HEK293 (cell line): ENCODE measurements at regions not wholly inside any gene's neighbourhood (a gene's known extent, or its start where the extent isn't known, plus 50 kb on each side); places are given as distances from the start of the nearest gene placed in this dataset.
A peak's percentile ranks its signal among the peaks of the same experiment; 100 is the strongest.

Experiments
- CTCF ChIA-PET: fragments of 350-600 bp; formaldehyde crosslinking; extraction: SDS; loops from one replicate; lab custom pipeline; 2021; ENCODE audit warnings: antibody characterized with exemption; lab: Yijun Ruan, JAX
- POLR2A ChIA-PET: fragments of 300-600 bp; formaldehyde crosslinking; extraction: SDS; loops from one replicate; lab custom pipeline; 2020; ENCODE audit warnings: antibody characterized with exemption, inconsistent platforms; lab: Yijun Ruan, JAX
- H3K27ac ChIP-seq: fragments of 200-500 bp; sonication (Bioruptor generic); 2 replicates; pipeline ENCODE4 v1.5.1; 2014; ENCODE audit warnings: low read depth, low read length, control low read depth, inconsistent platforms; ENCODE audit errors: extremely low read depth
- H3K36me3 ChIP-seq, 2 experiments: fragments of 200-500 bp in 1 of 2; sonication (Bioruptor generic) in 1 of 2; 1 replicate in 1 of 2; 2 replicates in 1 of 2; pipeline ENCODE4 v1.5.1; 2014 to 2017; ENCODE audit warnings: inconsistent platforms in 2 of 2, low read length in 2 of 2; ENCODE audit not compliant: control insufficient read depth in 2 of 2, insufficient read depth in 1 of 2
- H3K4me1 ChIP-seq: fragments of 200-500 bp; sonication (Bioruptor generic); 2 replicates; pipeline ENCODE4 v1.5.1; 2014; ENCODE audit warnings: mild to moderate bottlenecking, low read length, inconsistent platforms; ENCODE audit not compliant: control insufficient read depth, insufficient read depth
- H3K4me3 ChIP-seq: 2 replicates; pipeline ENCODE4 v1.5.1; 2011; ENCODE audit warnings: low read depth, mild to moderate bottlenecking, control low read depth, low read length, moderate library complexity
- H3K9me3 ChIP-seq: fragments of 200-500 bp; sonication (Bioruptor generic); 2 replicates; pipeline ENCODE4 v1.5.1; 2014; ENCODE audit warnings: low read depth, low read length, inconsistent platforms; ENCODE audit not compliant: control insufficient read depth, insufficient read depth
- HIC1 ChIP-seq: fragments of 450-650 bp; formaldehyde crosslinking; IDR thresholded peaks from 2 replicates; pipeline ENCODE4 v1.5.1; 2016; ENCODE audit warnings: missing biosample characterization, missing genetic modification characterization
- SCRT2 ChIP-seq: fragments of 450-650 bp; formaldehyde crosslinking; IDR thresholded peaks from 2 replicates; pipeline ENCODE4 v1.5.1; 2016; ENCODE audit warnings: missing biosample characterization, missing genetic modification characterization
- ZIC2 ChIP-seq: fragments of 450-650 bp; formaldehyde crosslinking; IDR thresholded peaks from 2 replicates; pipeline ENCODE4 v1.5.1; 2016; ENCODE audit warnings: missing biosample characterization, missing genetic modification characterization
- ZNF221 ChIP-seq: fragments of 450-650 bp; formaldehyde crosslinking; IDR thresholded peaks from 2 replicates; pipeline ENCODE4 v1.5.1; 2017; ENCODE audit warnings: missing biosample characterization, missing genetic modification characterization, borderline replicate concordance
- ZNF239 ChIP-seq: fragments of 450-650 bp; formaldehyde crosslinking; IDR thresholded peaks from 2 replicates; pipeline ENCODE4 v1.5.1; 2016; ENCODE audit warnings: missing biosample characterization, missing genetic modification characterization
- ZNF266 ChIP-seq: fragments of 450-650 bp; formaldehyde crosslinking; IDR thresholded peaks from 2 replicates; pipeline ENCODE4 v1.5.1; 2016; ENCODE audit warnings: missing biosample characterization, missing genetic modification characterization, low read depth
- ZNF354C ChIP-seq: fragments of 450-650 bp; formaldehyde crosslinking; IDR thresholded peaks from 2 replicates; pipeline ENCODE4 v1.5.1; 2016; ENCODE audit warnings: missing biosample characterization, missing genetic modification characterization, low read depth, borderline replicate concordance
- ZNF362 ChIP-seq: fragments of 450-650 bp; formaldehyde crosslinking; IDR thresholded peaks from 2 replicates; pipeline ENCODE4 v1.5.1; 2016; ENCODE audit warnings: missing biosample characterization, missing genetic modification characterization
- ZNF404 ChIP-seq: fragments of 450-650 bp; formaldehyde crosslinking; IDR thresholded peaks from 2 replicates; pipeline ENCODE4 v1.5.1; 2017; ENCODE audit warnings: missing biosample characterization, missing genetic modification characterization
- ZNF416 ChIP-seq: fragments of 450-650 bp; formaldehyde crosslinking; IDR thresholded peaks from 2 replicates; pipeline ENCODE4 v1.5.1; 2016; ENCODE audit warnings: missing biosample characterization, missing genetic modification characterization
- ZNF530 ChIP-seq: fragments of 450-650 bp; formaldehyde crosslinking; IDR thresholded peaks from 2 replicates; pipeline ENCODE4 v1.5.1; 2016; ENCODE audit warnings: low read depth, missing biosample characterization, missing genetic modification characterization
- ZNF558 ChIP-seq: fragments of 450-650 bp; formaldehyde crosslinking; IDR thresholded peaks from 2 replicates; pipeline ENCODE4 v1.5.1; 2016; ENCODE audit warnings: missing biosample characterization, missing genetic modification characterization
- ZNF610 ChIP-seq: fragments of 450-650 bp; formaldehyde crosslinking; IDR thresholded peaks from 2 replicates; pipeline ENCODE4 v1.5.1; 2016; ENCODE audit warnings: missing biosample characterization, missing genetic modification characterization, borderline replicate concordance
- ZNF623 ChIP-seq: fragments of 450-650 bp; formaldehyde crosslinking; IDR thresholded peaks from 2 replicates; pipeline ENCODE4 v1.5.1; 2016; ENCODE audit warnings: missing biosample characterization, missing genetic modification characterization
- ZNF629 ChIP-seq: fragments of 450-650 bp; formaldehyde crosslinking; IDR thresholded peaks from 2 replicates; pipeline ENCODE4 v1.5.1; 2017; ENCODE audit warnings: missing biosample characterization, missing genetic modification characterization
- ZNF768 ChIP-seq: fragments of 450-650 bp; formaldehyde crosslinking; IDR thresholded peaks from 2 replicates; pipeline ENCODE4 v1.5.1; 2018; ENCODE audit warnings: missing biosample characterization, mild to moderate bottlenecking, missing genetic modification characterization
- TF ChIP-seq, protein P1 (sequence below): fragments of 450-650 bp; formaldehyde crosslinking; IDR thresholded peaks from 2 replicates; pipeline ENCODE4 v1.5.1; 2017; ENCODE audit warnings: missing biosample characterization, mild to moderate bottlenecking, missing genetic modification characterization, moderate library complexity
- TF ChIP-seq, protein P2 (sequence below): fragments of 450-650 bp; formaldehyde crosslinking; IDR thresholded peaks from 2 replicates; pipeline ENCODE4 v1.5.1; 2016; ENCODE audit warnings: missing biosample characterization, missing genetic modification characterization
- TF ChIP-seq, protein P3 (sequence below): fragments of 450-650 bp; formaldehyde crosslinking; optimal IDR thresholded peaks from 2 replicates; pipeline ENCODE3; 2016; ENCODE audit warnings: missing biosample characterization, mild to moderate bottlenecking, missing genetic modification characterization

DNA sequence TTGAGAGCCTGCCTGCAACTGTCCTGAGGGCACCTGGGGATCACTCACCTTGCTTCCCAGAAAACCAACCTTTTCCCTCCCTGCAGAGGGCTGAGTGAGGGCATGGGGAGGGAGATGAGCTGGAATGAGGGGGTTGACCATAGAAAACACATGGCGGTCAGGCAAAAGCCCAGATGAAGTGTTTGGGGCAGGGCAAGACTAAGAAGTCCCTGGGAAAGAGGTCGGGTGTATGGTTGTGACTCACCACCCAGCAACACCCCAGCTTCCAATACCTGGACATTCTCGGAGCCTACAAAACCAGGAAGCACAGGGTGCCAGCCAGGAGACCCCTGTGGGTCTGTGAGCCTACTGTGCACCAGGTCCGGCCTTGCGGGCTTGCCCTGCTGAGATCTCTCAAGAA is 95.3 kb upstream of the ATP2B2 start:
- Histone ChIP-seq H3K4me1 (no peaks in the 10 kb centered on the region), H3K9me3 (no peaks in the 10 kb centered on the region), H3K4me3 (no peak overlapping the region), H3K36me3 (no peaks in the 10 kb centered on the region), H3K27ac (no peak overlapping the region)
- POLR2A ChIA-PET = no interaction called here
- CTCF ChIA-PET = no interaction called here
- no peak for TF ChIP-seq ZNF266 (tag by site-specific recombination)
- no peak for TF ChIP-seq ZNF558 (tag by site-specific recombination)
- TF ChIP-seq ZNF221 (tag by site-specific recombination) = no peak
- TF ChIP-seq ZNF416 (tag by site-specific recombination) = no peak
- TF ChIP-seq, protein P1, sequence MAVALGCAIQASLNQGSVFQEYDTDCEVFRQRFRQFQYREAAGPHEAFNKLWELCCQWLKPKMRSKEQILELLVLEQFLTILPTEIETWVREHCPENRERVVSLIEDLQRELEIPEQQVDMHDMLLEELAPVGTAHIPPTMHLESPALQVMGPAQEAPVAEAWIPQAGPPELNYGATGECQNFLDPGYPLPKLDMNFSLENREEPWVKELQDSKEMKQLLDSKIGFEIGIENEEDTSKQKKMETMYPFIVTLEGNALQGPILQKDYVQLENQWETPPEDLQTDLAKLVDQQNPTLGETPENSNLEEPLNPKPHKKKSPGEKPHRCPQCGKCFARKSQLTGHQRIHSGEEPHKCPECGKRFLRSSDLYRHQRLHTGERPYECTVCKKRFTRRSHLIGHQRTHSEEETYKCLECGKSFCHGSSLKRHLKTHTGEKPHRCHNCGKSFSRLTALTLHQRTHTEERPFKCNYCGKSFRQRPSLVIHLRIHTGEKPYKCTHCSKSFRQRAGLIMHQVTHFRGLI (tag by site-specific recombination) = no peak
- no peak for TF ChIP-seq ZNF623 (tag by site-specific recombination)
- no peak for TF ChIP-seq ZNF530
- TF ChIP-seq ZNF610 (tag by site-specific recombination) = no peak
- TF ChIP-seq ZNF239 (tag by site-specific recombination) = no peak
- TF ChIP-seq ZNF404 (tag by site-specific recombination) = no peak
- no peak for TF ChIP-seq ZNF768 (tag by site-specific recombination)
- no peak for TF ChIP-seq ZNF354C (tag by site-specific recombination)
- TF ChIP-seq HIC1 (tag by site-specific recombination) = no peak
- TF ChIP-seq, protein P2, sequence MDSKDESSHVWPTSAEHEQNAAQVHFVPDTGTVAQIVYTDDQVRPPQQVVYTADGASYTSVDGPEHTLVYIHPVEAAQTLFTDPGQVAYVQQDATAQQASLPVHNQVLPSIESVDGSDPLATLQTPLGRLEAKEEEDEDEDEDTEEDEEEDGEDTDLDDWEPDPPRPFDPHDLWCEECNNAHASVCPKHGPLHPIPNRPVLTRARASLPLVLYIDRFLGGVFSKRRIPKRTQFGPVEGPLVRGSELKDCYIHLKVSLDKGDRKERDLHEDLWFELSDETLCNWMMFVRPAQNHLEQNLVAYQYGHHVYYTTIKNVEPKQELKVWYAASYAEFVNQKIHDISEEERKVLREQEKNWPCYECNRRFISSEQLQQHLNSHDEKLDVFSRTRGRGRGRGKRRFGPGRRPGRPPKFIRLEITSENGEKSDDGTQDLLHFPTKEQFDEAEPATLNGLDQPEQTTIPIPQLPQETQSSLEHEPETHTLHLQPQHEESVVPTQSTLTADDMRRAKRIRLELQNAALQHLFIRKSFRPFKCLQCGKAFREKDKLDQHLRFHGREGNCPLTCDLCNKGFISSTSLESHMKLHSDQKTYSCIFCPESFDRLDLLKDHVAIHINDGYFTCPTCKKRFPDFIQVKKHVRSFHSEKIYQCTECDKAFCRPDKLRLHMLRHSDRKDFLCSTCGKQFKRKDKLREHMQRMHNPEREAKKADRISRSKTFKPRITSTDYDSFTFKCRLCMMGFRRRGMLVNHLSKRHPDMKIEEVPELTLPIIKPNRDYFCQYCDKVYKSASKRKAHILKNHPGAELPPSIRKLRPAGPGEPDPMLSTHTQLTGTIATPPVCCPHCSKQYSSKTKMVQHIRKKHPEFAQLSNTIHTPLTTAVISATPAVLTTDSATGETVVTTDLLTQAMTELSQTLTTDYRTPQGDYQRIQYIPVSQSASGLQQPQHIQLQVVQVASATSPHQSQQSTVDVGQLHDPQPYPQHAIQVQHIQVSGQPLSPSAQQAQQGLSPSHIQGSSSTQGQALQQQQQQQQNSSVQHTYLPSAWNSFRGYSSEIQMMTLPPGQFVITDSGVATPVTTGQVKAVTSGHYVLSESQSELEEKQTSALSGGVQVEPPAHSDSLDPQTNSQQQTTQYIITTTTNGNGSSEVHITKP (tag by site-specific recombination) = no peak
- TF ChIP-seq ZNF629 = no peak
- TF ChIP-seq ZNF362 (tag by site-specific recombination) = no peak
- TF ChIP-seq SCRT2 (tag by site-specific recombination) = no peak

DNA sequence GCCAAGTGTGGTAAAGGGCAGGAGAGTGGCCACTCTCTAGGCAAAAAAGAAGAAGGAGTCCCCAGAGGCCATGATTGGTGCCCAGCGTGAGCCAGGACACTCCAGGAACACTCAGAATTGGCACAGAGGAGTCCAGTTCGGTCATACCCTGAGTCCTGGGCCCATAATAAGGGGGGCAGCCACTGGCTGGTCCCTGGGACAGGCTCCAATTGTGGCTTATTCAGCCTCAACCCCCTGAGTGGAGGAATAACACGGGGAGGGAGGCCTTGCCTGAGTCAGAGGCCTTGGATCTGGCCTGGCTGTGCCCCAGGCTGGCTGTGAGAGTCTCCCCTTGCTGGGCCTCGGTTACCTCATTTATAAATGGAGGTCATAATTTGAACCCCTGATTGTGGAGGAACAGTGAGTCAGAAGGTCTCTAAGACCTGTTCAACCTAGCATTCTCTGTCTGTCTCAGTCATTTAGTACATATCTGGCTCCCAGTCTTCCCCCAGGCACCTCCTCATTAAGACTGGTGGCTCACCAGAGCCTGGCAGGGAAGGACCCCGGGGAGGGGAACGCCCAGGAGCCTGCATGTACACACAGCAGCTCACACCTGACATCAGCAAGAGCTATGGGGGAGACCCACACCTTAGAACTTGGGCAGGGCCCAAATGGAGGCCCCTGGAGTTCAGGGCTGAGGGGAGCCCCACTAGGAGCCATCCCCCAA is 95.9 kb upstream of the ATP2B2 start:
- no peak overlapping the region for H3K4me3 ChIP-seq

More for the DNA sequence above, 95.9 kb upstream of the ATP2B2 start:
- POLR2A ChIA-PET = no interaction called here
- no peaks in the 10 kb centered on the region for H3K4me1 ChIP-seq
- TF ChIP-seq, protein P3, sequence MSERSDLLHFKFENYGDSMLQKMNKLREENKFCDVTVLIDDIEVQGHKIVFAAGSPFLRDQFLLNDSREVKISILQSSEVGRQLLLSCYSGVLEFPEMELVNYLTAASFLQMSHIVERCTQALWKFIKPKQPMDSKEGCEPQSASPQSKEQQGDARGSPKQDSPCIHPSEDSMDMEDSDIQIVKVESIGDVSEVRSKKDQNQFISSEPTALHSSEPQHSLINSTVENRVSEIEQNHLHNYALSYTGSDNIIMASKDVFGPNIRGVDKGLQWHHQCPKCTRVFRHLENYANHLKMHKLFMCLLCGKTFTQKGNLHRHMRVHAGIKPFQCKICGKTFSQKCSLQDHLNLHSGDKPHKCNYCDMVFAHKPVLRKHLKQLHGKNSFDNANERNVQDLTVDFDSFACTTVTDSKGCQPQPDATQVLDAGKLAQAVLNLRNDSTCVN (tag by site-specific recombination) = no peak
- TF ChIP-seq ZIC2 (tag by site-specific recombination) = peak; percentile 70
- no peaks in the 10 kb centered on the region for H3K36me3 ChIP-seq
- H3K9me3 ChIP-seq = no peaks in the 10 kb centered on the region
- no peak overlapping the region for H3K27ac ChIP-seq
- CTCF ChIA-PET = no interaction called here
